ENCODE measurements at regions not wholly inside any gene's neighbourhood (a gene's known extent, or its start where the extent isn't known, plus 50 kb on each side); places are given as distances from the start of the nearest gene placed in this dataset.

DNA sequence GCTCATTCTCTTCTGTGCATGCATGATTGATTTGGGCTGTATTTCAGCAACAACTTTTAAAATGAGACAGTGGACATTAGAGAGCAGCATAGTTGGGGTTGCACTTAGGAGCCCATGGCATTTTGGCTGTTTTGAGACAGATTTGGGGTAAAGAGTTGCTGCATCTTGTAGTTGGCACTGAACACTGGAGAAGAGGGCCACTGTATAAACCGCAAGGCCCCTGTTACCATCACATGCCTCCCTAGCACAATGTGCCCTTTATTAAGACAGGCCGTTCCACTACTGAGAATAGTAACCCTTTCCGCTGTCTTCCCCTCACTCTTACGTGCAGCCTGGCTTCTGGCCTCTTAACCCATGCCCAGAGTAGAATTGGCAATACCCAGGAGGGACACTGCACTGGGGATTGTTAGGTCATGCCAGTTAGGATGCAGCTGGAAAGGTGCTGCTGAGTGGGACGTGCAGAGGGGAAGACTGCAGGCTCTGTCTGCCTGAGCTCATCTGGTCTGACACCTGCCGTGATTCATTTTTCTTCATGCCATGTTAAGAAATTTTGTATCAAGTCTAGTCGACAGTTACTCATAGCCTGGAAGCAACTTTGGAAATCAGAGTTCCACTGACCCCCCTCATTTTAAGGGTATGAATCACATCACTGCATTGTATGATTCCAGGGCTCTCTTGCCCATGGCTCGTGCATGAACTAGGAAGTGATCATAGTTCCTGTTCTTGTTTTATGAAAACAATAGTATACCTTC, 146.9 kb upstream of the DMRT1 start:
- no peak for TF ChIP-seq TAF1 (IDR thresholded peaks at IDR 0.05; ENCODE audit: borderline replicate concordance, low read depth, low read length)
- no peak for TF ChIP-seq POLR2A (IDR thresholded peaks at IDR 0.05; ENCODE audit: low read depth, low read length)
- TF ChIP-seq POLR2AphosphoS5 (IDR thresholded peaks at IDR 0.05; ENCODE audit: low read depth, low read length): no peak
